ENCODE measurements at regions not wholly inside any gene's neighbourhood (a gene's known extent, or its start where the extent isn't known, plus 50 kb on each side); places are given as distances from the start of the nearest gene placed in this dataset.

GRCh38 chr1:200464784-200465400, 55.1 kb upstream of the ZNF281 start:
- peaks cover 6 to 10% of the 10 kb centered on the region in 2 donors for H3K27me3 Mint-ChIP-seq
- no peaks in the 10 kb centered on the region for H3K9me3 ChIP-seq
- no peaks in the 10 kb centered on the region for H3K27me3 ChIP-seq (replicated peaks in 1 of 2; ENCODE audit: control insufficient read depth in 2 of 2, extremely low read depth in 1 of 2, insufficient read depth in 2 of 2, low read length in 1 of 2)
- H3K36me3 ChIP-seq (ENCODE audit: control insufficient read depth in 2 of 2, extremely low read depth in 1 of 2, insufficient read depth in 1 of 2, low read length in 1 of 2), result no peaks in the 10 kb centered on the region
- H3K36me3 Mint-ChIP-seq, result no peaks in the 10 kb centered on the region
- H3K9me3 Mint-ChIP-seq, result no peaks in the 10 kb centered on the region
- no peak overlapping the region for H3K27ac Mint-ChIP-seq
- H3K4me3 Mint-ChIP-seq, result no peak overlapping the region
- no peak overlapping the region for H3K27ac ChIP-seq (ENCODE audit: low read length)
- no peak overlapping the region for H3K4me3 ChIP-seq (ENCODE audit: control insufficient read depth in 1 of 2, extremely low read depth in 1 of 2, low read length in 1 of 2)
- H3K4me1 Mint-ChIP-seq, result no peaks in the 10 kb centered on the region
- ChIA-PET CTCF (no interaction called here), POLR2A (no interaction called here)
- DNase-seq, result no peak
- no peaks in the 10 kb centered on the region for H3K4me1 ChIP-seq (ENCODE audit: control insufficient read depth in 1 of 2, extremely low read depth in 1 of 2, insufficient read depth in 2 of 2, low read length in 2 of 2)
- no peak for ATAC-seq (replicated peaks in 1 of 4)
- 95% methylated on average over 7 of the region's 12 CpGs for WGBS (ENCODE audit: insufficient coverage)

Measured in T-cell (primary cell).